Stomach (tissue), 8 donors: ENCODE measurements at regions not wholly inside any gene's neighbourhood (a gene's known extent, or its start where the extent isn't known, plus 50 kb on each side); places are given as distances from the start of the nearest gene placed in this dataset.

Source experiments
- DNase-seq, 2 donors: peaks; one replicate each; pipeline versions ENCODE4 v3.0.0 to v3.0.0-alpha.2; 2013 to 2019
- H3K27ac ChIP-seq, 5 donors: fragments of 200-600 bp in 4 of 5; sonication (generic) in 4 of 5; one replicate each; pipeline ENCODE4 v1.5.1; 2013 to 2019; ENCODE audit warnings: mild to moderate bottlenecking in 1 of 5, moderate library complexity in 1 of 5
- H3K27me3 ChIP-seq, 3 donors: fragments of 200-600 bp; sonication (generic); one replicate each; pipeline ENCODE4 v1.5.1; 2017 to 2019; ENCODE audit warnings: mixed run types in 1 of 3
- H3K36me3 ChIP-seq, 4 donors: fragments of 200-600 bp; sonication (generic); 1 replicate in 3 of 4; 2 replicates in 1 of 4; pipeline ENCODE4 v1.5.1; 2016 to 2019
- H3K4me1 ChIP-seq, 4 donors: fragments of 200-600 bp; sonication (generic); one replicate each; pipeline ENCODE4 v1.5.1; 2016 to 2019
- H3K4me3 ChIP-seq, 4 donors: fragments of 200-600 bp; sonication (generic) in 3 of 4; one replicate each; pipeline ENCODE4 v1.5.1; 2016 to 2019; ENCODE audit warnings: mild to moderate bottlenecking in 1 of 4
- H3K9me3 ChIP-seq, 4 donors: fragments of 200-600 bp; sonication (generic); one replicate each; pipeline ENCODE4 v1.5.1; 2016 to 2019
- EP300 ChIP-seq: sonication (generic); formaldehyde crosslinking; IDR thresholded peaks from one replicate; pipeline ENCODE4 v1.6.1; 2017; ENCODE audit warnings: antibody characterized with exemption
- POLR2A ChIP-seq, 4 donors: fragments of 450-650 bp; IDR thresholded peaks; one replicate each; pipeline ENCODE4 v1.6.1; 2016; ENCODE audit warnings: antibody characterized with exemption in 4 of 4, control low read depth in 2 of 4, mild to moderate bottlenecking in 1 of 4, moderate library complexity in 1 of 4
- POLR2AphosphoS5 ChIP-seq, 3 donors: sonication (generic); formaldehyde crosslinking; IDR thresholded peaks; one replicate each; pipeline ENCODE4 v1.6.1; 2016; ENCODE audit warnings: antibody characterized with exemption in 3 of 3
- WGBS, 5 donors: extraction: QIAGEN DNeasy Blood & Tissue Kit in 3 of 5; methylation state at CpG; one replicate each; pipeline versions ENCODE4 v1.1.5 to v1.1.7; 2013 to 2018; 5-methylcytosine and 5-hydroxymethylcytosine counted together
- intact Hi-C: fragments of 100-400 bp; cut with DNase I; formaldehyde crosslinking; loops from one replicate; pipeline ENCODE4 v1.15.1; 2023; ENCODE audit warnings: low total_unique reads
- TF ChIP-seq, protein P1 (sequence below), 7 experiments: fragments of 450-650 bp in 4 of 7; fragments of 200-600 bp in 3 of 7; sonication (generic) in 3 of 7; IDR thresholded peaks; one replicate each; pipeline ENCODE4 v1.5.1; 2016 to 2019; ENCODE audit warnings: antibody characterized with exemption in 7 of 7, control low read depth in 2 of 7, mild to moderate bottlenecking in 1 of 7
- donor health status: healthy with polysubstance abuse.
- donor health status: Bipolar disorder and iron deficiency.
- donor health status: healthy.

DNA sequence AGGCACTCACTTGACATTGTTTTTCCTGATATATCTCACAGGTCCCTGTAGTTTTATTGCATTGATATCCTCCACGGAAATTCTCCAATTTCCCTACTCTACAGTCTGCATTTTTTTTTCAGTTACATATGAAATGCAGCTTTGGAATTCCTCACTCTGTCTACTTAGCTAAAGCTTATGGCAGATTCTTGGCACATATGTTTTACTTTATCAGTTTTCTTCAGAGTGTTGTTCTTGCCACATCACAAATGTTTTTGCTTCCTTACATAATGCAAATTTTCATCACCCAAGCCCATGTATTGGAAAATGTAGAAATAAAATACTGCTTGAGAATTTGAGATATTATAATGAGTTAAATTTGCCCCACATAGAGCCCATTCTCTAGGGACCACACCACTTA is 1895.1 kb downstream of the MRPL39 start:
- Histone ChIP-seq H3K4me1 (no peaks in the 10 kb centered on the region), H3K27me3 (no peaks in the 10 kb centered on the region), H3K27ac (no peak overlapping the region), H3K4me3 (no peak overlapping the region), H3K9me3 (peaks cover 0 to 10% (median 0%) of the 10 kb centered on the region in 4 donors), H3K36me3 (no peaks in the 10 kb centered on the region)
- TF ChIP-seq POLR2A (IDR thresholded peaks at IDR 0.05) (no peak), POLR2AphosphoS5 (IDR thresholded peaks at IDR 0.05) (no peak)
- DNase-seq, result no peak
- intact Hi-C loops, result no loop called here
- 58 to 82% (median 77%) methylated on average over 1 of the region's 1 CpG for WGBS, 5 donors

DNA sequence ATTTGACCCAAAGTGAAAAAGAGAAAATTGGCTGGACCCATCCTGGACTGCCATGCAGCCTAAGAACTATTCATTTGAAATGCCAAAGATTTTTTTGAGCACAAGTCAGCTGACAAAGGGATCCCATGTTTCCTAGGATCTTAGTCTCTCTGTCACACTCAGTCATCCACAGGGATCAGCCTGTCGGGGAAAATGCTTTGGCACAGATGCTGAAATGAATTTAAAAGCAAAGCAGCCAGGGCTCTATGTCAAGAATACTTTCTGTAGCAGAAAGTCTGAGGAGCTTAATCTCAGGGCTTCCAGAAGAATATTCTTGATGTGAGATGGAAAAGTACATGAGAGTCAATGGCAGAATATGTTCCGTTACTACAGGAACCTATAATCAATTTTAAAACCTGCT is 1900.8 kb downstream of the MRPL39 start:
- intact Hi-C loops, result no loop called here
- H3K9me3 ChIP-seq, result peaks cover 0 to 10% (median 0%) of the 10 kb centered on the region in 4 donors
- H3K4me3 ChIP-seq, result no peak overlapping the region
- TF ChIP-seq POLR2AphosphoS5 (IDR thresholded peaks at IDR 0.05), result no peak
- no peak for TF ChIP-seq POLR2A (IDR thresholded peaks at IDR 0.05)
- TF ChIP-seq EP300, result no peak
- TF ChIP-seq, protein P1, sequence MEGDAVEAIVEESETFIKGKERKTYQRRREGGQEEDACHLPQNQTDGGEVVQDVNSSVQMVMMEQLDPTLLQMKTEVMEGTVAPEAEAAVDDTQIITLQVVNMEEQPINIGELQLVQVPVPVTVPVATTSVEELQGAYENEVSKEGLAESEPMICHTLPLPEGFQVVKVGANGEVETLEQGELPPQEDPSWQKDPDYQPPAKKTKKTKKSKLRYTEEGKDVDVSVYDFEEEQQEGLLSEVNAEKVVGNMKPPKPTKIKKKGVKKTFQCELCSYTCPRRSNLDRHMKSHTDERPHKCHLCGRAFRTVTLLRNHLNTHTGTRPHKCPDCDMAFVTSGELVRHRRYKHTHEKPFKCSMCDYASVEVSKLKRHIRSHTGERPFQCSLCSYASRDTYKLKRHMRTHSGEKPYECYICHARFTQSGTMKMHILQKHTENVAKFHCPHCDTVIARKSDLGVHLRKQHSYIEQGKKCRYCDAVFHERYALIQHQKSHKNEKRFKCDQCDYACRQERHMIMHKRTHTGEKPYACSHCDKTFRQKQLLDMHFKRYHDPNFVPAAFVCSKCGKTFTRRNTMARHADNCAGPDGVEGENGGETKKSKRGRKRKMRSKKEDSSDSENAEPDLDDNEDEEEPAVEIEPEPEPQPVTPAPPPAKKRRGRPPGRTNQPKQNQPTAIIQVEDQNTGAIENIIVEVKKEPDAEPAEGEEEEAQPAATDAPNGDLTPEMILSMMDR (IDR thresholded peaks at IDR 0.05), result no peak
- no peaks in the 10 kb centered on the region for H3K36me3 ChIP-seq
- no peak for DNase-seq
- no peaks in the 10 kb centered on the region for H3K27me3 ChIP-seq
- H3K27ac ChIP-seq, result no peak overlapping the region
- H3K4me1 ChIP-seq, result no peaks in the 10 kb centered on the region
- 74 to 88% (median 85%) methylated on average over 2 of the region's 2 CpGs for WGBS, 5 donors

DNA sequence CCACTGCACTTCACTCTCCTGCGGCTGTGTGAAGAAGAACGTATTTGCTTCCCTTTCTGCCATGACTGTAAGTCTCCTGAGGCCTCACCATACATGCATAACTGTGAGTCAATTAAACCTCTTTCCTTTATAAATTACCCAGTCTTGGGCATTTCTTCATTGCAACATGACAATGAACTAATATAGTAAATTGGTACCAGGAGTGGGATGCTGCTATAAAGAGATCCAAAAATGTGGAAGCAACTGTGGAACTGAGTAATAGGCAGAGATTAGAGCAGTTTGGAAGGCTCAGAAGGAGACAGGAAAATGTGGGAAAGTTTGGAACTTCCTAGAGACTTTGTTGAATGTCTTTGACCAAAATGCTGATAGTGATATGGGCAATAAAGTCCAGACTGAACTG is 1907.9 kb downstream of the MRPL39 start:
- no peaks in the 10 kb centered on the region for H3K4me1 ChIP-seq
- TF ChIP-seq, protein P1 (IDR thresholded peaks at IDR 0.05), result no peak
- TF ChIP-seq POLR2AphosphoS5 (IDR thresholded peaks at IDR 0.05) (no peak), POLR2A (IDR thresholded peaks at IDR 0.05) (no peak), EP300 (no peak)
- DNase-seq, result no peak
- intact Hi-C loops, result no loop called here
- no peak overlapping the region for H3K27ac ChIP-seq
- 88 to 95% (median 92%) methylated on average over 2 of the region's 2 CpGs for WGBS, 5 donors
- H3K9me3 ChIP-seq, result peaks cover 0 to 31% (median 20%) of the 10 kb centered on the region in 4 donors
- H3K27me3 ChIP-seq, result no peaks in the 10 kb centered on the region
- H3K36me3 ChIP-seq, result no peaks in the 10 kb centered on the region
- H3K4me3 ChIP-seq, result no peak overlapping the region

DNA sequence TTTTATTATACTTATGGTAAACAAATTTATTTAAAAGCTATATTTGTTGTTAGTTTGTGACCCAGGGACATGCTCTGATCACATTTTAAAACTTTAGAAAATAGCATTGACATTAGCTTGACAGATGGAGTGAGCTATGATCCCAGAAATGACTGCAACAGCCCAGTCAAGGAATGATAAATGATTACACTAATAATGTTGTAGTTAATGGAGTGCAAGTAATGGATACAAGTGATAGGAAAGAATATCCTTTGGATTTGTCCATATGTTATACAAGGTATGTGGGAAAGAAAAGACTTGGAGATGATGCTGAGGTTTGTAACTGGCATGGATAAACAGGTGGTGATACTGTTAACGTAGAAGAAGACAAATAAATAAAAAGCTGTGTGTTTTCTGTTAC is 1908.7 kb downstream of the MRPL39 start:
- no peak for DNase-seq
- intact Hi-C loops, result no loop called here
- H3K9me3 ChIP-seq, result peaks cover 0 to 26% (median 20%) of the 10 kb centered on the region in 4 donors
- no peak overlapping the region for H3K4me3 ChIP-seq
- H3K36me3 ChIP-seq, result no peaks in the 10 kb centered on the region
- WGBS, 5 donors, result 60 to 84% (median 82%) methylated on average over 1 of the region's 1 CpG
- H3K27ac ChIP-seq, result no peak overlapping the region
- H3K27me3 ChIP-seq, result no peaks in the 10 kb centered on the region
- no peaks in the 10 kb centered on the region for H3K4me1 ChIP-seq
- no peak for TF ChIP-seq POLR2AphosphoS5 (IDR thresholded peaks at IDR 0.05)
- TF ChIP-seq, protein P1 (IDR thresholded peaks at IDR 0.05), result no peak
- TF ChIP-seq EP300, result no peak
- TF ChIP-seq POLR2A (IDR thresholded peaks at IDR 0.05), result no peak

DNA sequence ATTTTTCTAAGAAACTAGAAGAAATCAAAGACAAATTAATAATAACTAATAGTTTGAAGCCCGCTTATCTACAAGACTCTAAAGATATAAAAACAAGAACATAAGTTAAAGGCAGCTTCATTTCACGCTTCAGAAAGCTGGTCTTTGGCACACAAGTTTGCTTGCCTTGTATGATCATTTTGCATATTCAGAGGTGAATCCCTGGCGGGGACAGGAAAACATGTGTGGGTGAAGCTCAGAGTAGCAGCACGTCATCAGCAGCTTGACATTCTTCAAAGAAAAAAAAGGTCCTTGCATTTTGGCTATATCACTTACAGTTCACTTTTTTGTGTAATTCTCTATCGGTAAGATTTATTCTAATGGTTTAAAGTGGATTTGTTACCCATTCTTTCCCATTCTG is 1911.8 kb downstream of the MRPL39 start:
- Histone ChIP-seq H3K4me1 (no peaks in the 10 kb centered on the region), H3K4me3 (no peak overlapping the region), H3K36me3 (no peaks in the 10 kb centered on the region), H3K9me3 (peaks cover 0 to 21% (median 16%) of the 10 kb centered on the region in 4 donors), H3K27me3 (no peaks in the 10 kb centered on the region), H3K27ac (no peak overlapping the region)
- WGBS, 5 donors, result 71 to 83% (median 77%) methylated on average over 5 of the region's 5 CpGs
- intact Hi-C loops, result no loop called here
- no peak for TF ChIP-seq POLR2A (IDR thresholded peaks at IDR 0.05)
- TF ChIP-seq, protein P1 (IDR thresholded peaks at IDR 0.05), result no peak
- no peak for TF ChIP-seq POLR2AphosphoS5 (IDR thresholded peaks at IDR 0.05)
- no peak for TF ChIP-seq EP300
- peak in 1 of 2 donors; percentile 2 for DNase-seq
